SK-N-MC (cell line): ENCODE measurements at regions not wholly inside any gene's neighbourhood (a gene's known extent, or its start where the extent isn't known, plus 50 kb on each side); places are given as distances from the start of the nearest gene placed in this dataset.

Source experiments
- EZH2 ChIP-seq: fragments of 200-600 bp; sonication (generic); IDR thresholded peaks from one replicate; pipeline ENCODE4 v1.6.1; 2017; ENCODE audit warnings: antibody characterized with exemption
- POLR2AphosphoS5 ChIP-seq: IDR thresholded peaks from 2 replicates; pipeline ENCODE4 v1.6.1; 2012; ENCODE audit warnings: mild to moderate bottlenecking, low read depth, low read length, borderline replicate concordance

- TF ChIP-seq EZH2 = no peak
- no peak for TF ChIP-seq POLR2AphosphoS5
Observed at GRCh38 chr5:6011199-6011598, 367.1 kb downstream of the MED10 start.
